Activated T-cell treated with anti-CD3 and anti-CD28 coated beads, Interleukin-2, amount 50 U/mL, for 24 hours (primary cell): ENCODE measurements at regions not wholly inside any gene's neighbourhood (a gene's known extent, or its start where the extent isn't known, plus 50 kb on each side); places are given as distances from the start of the nearest gene placed in this dataset.

Experiments
- DNase-seq: peaks from one replicate; pipeline ENCODE4 v3.0.0-alpha.2; 2020
- H3K27ac Mint-ChIP-seq: 2 replicates; pipeline ENCODE4 v1.8.0; 2020; ENCODE audit warnings: mild to moderate bottlenecking, mixed read lengths
- H3K27me3 Mint-ChIP-seq: 2 replicates; pipeline ENCODE4 v1.8.0; 2020; ENCODE audit warnings: mixed read lengths
- H3K36me3 Mint-ChIP-seq: 2 replicates; pipeline ENCODE4 v1.8.0; 2020; ENCODE audit warnings: low read depth, mixed read lengths
- H3K4me1 Mint-ChIP-seq: 2 replicates; pipeline ENCODE4 v1.8.0; 2020; ENCODE audit warnings: low read depth, mixed read lengths
- H3K4me3 Mint-ChIP-seq: 2 replicates; pipeline ENCODE4 v1.8.0; 2020; ENCODE audit warnings: mild to moderate bottlenecking, moderate library complexity, mixed read lengths
- H3K9me3 Mint-ChIP-seq: 2 replicates; pipeline ENCODE4 v1.8.0; 2020; ENCODE audit warnings: mixed read lengths

DNA sequence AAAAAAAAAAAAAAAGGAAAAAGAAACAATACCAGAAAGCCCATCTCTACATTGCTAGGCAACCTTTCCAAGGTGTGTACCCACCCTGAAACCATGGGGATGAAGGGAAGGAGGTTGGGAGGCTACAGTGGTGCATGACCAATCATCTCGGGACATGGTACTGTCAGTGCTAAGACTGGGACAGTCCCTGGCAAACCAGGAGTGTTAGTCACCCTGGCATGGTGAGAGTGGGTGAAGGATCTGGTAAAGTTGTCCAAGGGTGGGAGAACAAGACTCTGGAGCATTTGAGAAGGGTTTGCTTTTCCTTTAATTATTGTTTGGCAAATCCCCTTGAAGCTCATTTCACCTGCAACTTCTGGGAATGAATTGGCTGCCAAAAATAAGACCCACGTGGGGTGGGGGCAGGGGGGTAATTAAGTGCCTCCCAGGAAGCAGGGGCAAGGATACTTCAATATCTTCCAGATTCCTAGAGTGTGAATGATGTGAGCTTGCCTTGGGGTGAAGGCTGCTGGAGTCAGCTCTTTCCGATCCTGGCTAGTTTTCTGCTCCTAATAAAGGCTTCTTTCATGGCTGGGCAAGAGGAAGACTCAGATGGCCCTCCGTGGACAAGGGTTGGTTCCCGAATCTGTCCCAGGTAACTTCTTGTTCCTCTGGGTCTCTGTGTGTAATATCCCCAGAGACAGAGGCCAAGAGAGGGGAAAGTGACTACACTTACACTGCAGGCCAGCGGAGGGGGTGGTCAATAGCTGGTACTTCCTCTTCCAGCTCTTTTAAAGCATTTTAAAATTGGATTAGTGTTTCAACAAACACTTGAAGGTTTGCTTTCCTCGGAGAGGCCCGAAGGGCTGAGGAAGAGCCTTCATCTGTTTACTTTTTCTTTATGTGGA is 61.6 kb upstream of the SPRY4 start:
- peaks cover 17% of the 10 kb centered on the region for H3K4me1 Mint-ChIP-seq
- no peak for DNase-seq
- no peaks in the 10 kb centered on the region for H3K27me3 Mint-ChIP-seq
- H3K27ac Mint-ChIP-seq, result no peak overlapping the region
- no peaks in the 10 kb centered on the region for H3K9me3 Mint-ChIP-seq
- H3K36me3 Mint-ChIP-seq, result no peaks in the 10 kb centered on the region
- no peak overlapping the region for H3K4me3 Mint-ChIP-seq

DNA sequence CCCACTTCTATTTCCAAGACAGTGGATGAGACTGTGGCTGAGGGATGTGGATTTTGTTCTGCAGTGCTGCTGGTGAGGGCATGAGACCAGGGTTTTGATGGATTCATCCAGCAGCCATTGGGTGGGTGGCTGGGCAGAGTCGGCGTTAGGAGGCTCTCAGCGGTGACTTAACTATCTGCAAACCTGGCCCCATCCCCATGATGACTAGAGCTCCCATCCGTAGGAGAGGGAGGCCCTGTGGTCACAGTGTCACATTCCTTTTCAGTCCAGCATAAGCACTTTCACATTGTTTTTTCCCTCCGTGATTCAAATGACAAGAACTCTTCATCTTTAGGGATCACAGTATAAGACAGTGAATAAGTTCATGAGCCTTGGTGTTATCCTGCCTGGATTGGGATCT is 60.4 kb upstream of the SPRY4 start:
- DNase-seq, result no peak
- H3K9me3 Mint-ChIP-seq, result no peaks in the 10 kb centered on the region
- no peak overlapping the region for H3K27ac Mint-ChIP-seq
- no peaks in the 10 kb centered on the region for H3K36me3 Mint-ChIP-seq
- peaks cover 17% of the 10 kb centered on the region for H3K4me1 Mint-ChIP-seq
- H3K27me3 Mint-ChIP-seq, result no peaks in the 10 kb centered on the region
- H3K4me3 Mint-ChIP-seq, result no peak overlapping the region

DNA sequence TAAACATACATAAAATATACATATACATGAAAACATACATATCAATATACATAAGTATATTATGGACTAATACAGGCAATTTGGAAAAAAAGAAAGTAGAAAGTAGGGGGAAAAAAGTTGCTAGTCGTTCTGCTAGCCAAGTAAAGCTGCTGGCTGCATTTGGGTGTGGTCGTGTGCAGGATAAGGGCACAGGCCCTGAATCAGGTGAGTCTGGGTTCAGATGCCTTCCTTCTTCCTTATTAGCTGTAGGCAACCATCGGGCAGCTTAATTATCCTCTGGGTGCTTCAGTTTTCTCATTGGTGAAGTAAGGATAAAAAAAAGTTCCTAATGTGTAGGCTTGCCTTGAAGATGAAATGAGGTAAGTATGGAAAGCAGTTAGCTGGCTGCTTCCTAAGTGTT is 59.2 kb upstream of the SPRY4 start:
- no peaks in the 10 kb centered on the region for H3K27me3 Mint-ChIP-seq
- no peak for DNase-seq
- no peak overlapping the region for H3K4me3 Mint-ChIP-seq
- no peak overlapping the region for H3K27ac Mint-ChIP-seq
- peaks cover 18% of the 10 kb centered on the region for H3K4me1 Mint-ChIP-seq
- H3K36me3 Mint-ChIP-seq, result no peaks in the 10 kb centered on the region
- H3K9me3 Mint-ChIP-seq, result no peaks in the 10 kb centered on the region

DNA sequence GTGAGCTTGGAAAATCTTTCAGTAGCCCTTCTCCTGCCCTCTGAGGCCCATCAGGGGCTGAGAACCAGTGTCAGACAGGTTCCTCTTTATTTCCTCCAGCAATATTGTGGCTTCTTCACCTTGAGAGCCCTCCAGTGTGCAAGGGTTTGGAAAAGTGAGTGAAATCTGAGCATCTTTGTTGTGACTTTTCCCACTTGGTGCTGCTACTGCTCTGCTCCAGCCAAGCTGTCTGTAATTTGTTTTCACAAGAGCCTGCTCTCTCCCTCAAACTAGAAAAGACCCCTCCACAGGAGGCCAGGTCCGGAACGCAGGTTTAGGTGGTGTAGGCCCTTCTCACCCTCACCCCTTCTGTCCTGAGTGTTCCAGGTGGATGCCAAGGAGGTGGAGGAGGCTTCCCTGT is 57.4 kb upstream of the SPRY4 start:
- Mint-ChIP-seq H3K27me3 (no peaks in the 10 kb centered on the region), H3K36me3 (no peaks in the 10 kb centered on the region), H3K4me1 (peaks cover 19% of the 10 kb centered on the region), H3K27ac (no peak overlapping the region), H3K9me3 (no peaks in the 10 kb centered on the region), H3K4me3 (no peak overlapping the region)
- no peak for DNase-seq

DNA sequence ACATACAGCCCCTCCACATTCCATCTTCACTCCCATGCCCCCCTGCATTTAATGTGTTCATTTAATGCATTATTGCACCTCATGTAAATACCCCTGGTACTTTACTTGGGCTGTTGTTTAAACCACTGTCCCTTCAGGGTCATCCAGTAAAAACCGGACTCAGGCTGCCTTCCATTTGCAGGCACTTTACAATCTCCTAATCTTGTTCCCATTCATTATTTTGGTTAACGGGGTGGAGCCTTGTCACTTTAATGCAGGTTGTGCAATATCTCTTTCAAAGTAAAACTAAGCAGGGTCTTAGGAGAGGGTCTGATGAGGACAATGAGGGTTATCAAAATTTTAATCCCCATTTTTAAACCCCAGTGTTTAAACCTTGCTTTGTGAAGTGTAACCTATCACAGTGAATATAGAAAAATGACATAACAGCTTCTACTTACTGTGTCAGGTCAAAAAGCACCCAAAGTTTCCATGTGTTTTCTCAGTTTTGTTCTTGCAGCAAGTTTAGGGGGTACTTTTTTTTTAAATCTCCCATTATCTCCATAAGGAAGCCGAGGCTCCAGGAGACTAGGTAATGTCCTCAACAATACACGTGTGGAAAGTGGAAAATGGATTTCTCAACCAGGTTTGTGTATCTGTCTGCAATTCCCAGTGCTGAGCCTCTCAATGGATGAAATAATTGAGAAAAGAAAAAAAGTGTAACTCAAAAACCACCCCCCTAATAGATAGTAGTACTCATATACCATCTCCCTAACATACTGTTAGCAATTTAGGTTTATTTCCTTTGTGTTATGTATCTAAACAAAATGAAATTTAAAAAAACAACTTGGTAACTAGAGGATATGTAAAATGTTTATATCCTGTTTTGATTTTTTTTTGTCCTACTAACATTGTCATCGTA is 54.2 kb upstream of the SPRY4 start:
- Mint-ChIP-seq H3K4me1 (peaks cover 11% of the 10 kb centered on the region), H3K36me3 (no peaks in the 10 kb centered on the region), H3K4me3 (no peak overlapping the region), H3K27ac (no peak overlapping the region), H3K27me3 (no peaks in the 10 kb centered on the region), H3K9me3 (no peaks in the 10 kb centered on the region)
- no peak for DNase-seq

DNA sequence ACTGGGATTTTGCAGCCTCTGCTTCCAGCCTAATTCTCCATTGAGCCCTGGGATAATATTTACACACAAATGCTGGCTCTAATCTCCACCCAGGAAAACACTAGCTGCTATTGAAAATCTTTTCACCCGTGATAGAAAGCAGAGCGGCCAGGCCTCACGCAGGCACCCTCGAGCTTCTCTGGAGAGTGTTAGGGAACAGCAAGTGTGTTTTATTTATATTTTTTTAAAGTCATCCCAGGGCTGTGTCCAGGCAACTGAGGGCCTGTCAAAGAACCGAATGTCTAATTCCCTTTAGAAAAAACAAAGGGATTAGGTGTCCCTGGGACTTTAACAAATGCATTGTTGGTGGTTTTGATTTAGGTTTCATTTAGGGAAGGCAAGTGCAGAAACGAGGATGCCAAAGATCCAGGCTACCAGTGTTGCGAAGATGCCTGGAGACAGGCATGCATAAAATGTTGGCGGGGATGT is 51.2 kb upstream of the SPRY4 start:
- Mint-ChIP-seq H3K4me3 (no peak overlapping the region), H3K4me1 (peaks cover 10% of the 10 kb centered on the region), H3K9me3 (no peaks in the 10 kb centered on the region), H3K36me3 (no peaks in the 10 kb centered on the region), H3K27me3 (no peaks in the 10 kb centered on the region), H3K27ac (no peak overlapping the region)
- no peak for DNase-seq
